Fibroblast of lung (primary cell): ENCODE measurements at regions not wholly inside any gene's neighbourhood (a gene's known extent, or its start where the extent isn't known, plus 50 kb on each side); places are given as distances from the start of the nearest gene placed in this dataset.

Source experiments
- EZH2 ChIP-seq: IDR thresholded peaks from 2 replicates; pipeline ENCODE4 v1.5.1; 2012; ENCODE audit warnings: low read length, control low read depth, mild to moderate bottlenecking; ENCODE audit errors: missing control alignments
- TF ChIP-seq, protein P1 (sequence below), 2 donors: IDR thresholded peaks in 1 of 2; conservative IDR thresholded peaks in 1 of 2; 1 replicate in 1 of 2; 2 replicates in 1 of 2; pipeline ENCODE4 v1.5.1; 2011 to 2012; ENCODE audit warnings: low read length in 2 of 2, control low read depth in 1 of 2, inconsistent platforms in 1 of 2, low read depth in 1 of 2, mild to moderate bottlenecking in 1 of 2

GRCh38 chr16:58821886-58822285, 87.8 kb upstream of the GOT2 start:
- TF ChIP-seq, protein P1, sequence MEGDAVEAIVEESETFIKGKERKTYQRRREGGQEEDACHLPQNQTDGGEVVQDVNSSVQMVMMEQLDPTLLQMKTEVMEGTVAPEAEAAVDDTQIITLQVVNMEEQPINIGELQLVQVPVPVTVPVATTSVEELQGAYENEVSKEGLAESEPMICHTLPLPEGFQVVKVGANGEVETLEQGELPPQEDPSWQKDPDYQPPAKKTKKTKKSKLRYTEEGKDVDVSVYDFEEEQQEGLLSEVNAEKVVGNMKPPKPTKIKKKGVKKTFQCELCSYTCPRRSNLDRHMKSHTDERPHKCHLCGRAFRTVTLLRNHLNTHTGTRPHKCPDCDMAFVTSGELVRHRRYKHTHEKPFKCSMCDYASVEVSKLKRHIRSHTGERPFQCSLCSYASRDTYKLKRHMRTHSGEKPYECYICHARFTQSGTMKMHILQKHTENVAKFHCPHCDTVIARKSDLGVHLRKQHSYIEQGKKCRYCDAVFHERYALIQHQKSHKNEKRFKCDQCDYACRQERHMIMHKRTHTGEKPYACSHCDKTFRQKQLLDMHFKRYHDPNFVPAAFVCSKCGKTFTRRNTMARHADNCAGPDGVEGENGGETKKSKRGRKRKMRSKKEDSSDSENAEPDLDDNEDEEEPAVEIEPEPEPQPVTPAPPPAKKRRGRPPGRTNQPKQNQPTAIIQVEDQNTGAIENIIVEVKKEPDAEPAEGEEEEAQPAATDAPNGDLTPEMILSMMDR (conservative IDR thresholded peaks at IDR 0.05 in 1 of 2, IDR thresholded peaks at IDR 0.05 in 1 of 2; ENCODE audit: low read depth in 1 of 2, low read length in 2 of 2), result no peak
- TF ChIP-seq EZH2, result no peak
